CD4-positive, alpha-beta T cell (primary cell): ENCODE measurements at regions not wholly inside any gene's neighbourhood (a gene's known extent, or its start where the extent isn't known, plus 50 kb on each side); places are given as distances from the start of the nearest gene placed in this dataset.

Experiments used
- ATAC-seq: fragments of 200-7000 bp; cut with Tn5 transposase; one replicate; pipeline ENCODE4 v1.10.0; 2022; ENCODE audit warnings: mild to moderate bottlenecking; ENCODE audit not compliant: poor library complexity
- CTCF ChIA-PET: fragments of 350-600 bp; sonication (Branson Sonifier 250); formaldehyde crosslinking; loops from one replicate; lab custom pipeline; 2021; ENCODE audit warnings: antibody characterized with exemption, inconsistent platforms; lab: Charles Lee
- POLR2A ChIA-PET: fragments of 350-600 bp; sonication (Branson Sonifier 250); formaldehyde crosslinking; loops from one replicate; lab custom pipeline; 2021; ENCODE audit warnings: antibody characterized with exemption, inconsistent platforms; lab: Charles Lee
- DNase-seq, 14 experiments: peaks; one replicate each; pipeline ENCODE4 v3.0.0-alpha.2; 2013 to 2020; ENCODE audit warnings: mixed read lengths in 2 of 14
- H3K27ac ChIP-seq, 2 donors: one replicate each; pipeline versions ENCODE4 v1.5.1 to v1.7.0; 2013; ENCODE audit warnings: low read length in 2 of 2, low read depth in 1 of 2, mild to moderate bottlenecking in 1 of 2
- H3K27me3 ChIP-seq, 2 experiments: 1 replicate in 1 of 2; 2 replicates in 1 of 2; pipeline versions ENCODE4 v1.6.1 to v1.7.0; 2013; ENCODE audit warnings: low read length in 2 of 2, control low read depth in 1 of 2, mild to moderate bottlenecking in 1 of 2, moderate library complexity in 1 of 2; ENCODE audit not compliant: insufficient read depth in 2 of 2, control insufficient read depth in 1 of 2
- H3K36me3 ChIP-seq: one replicate; pipeline ENCODE4 v1.6.1; 2013; ENCODE audit warnings: low read length, control low read depth; ENCODE audit not compliant: insufficient read depth
- H3K4me1 ChIP-seq: one replicate; pipeline ENCODE4 v1.6.1; 2013; ENCODE audit warnings: low read length, control low read depth; ENCODE audit not compliant: insufficient read depth
- H3K4me3 ChIP-seq: one replicate; pipeline ENCODE4 v1.5.1; 2013; ENCODE audit warnings: mild to moderate bottlenecking, low read length, moderate library complexity
- H3K9me3 ChIP-seq, 2 experiments: 1 replicate in 1 of 2; 2 replicates in 1 of 2; pipeline versions ENCODE4 v1.6.1 to v1.7.0; 2013; ENCODE audit warnings: low read length in 2 of 2, mild to moderate bottlenecking in 2 of 2, control low read depth in 1 of 2, moderate library complexity in 1 of 2; ENCODE audit not compliant: control insufficient read depth in 1 of 2, insufficient read depth in 1 of 2
- H3K27ac Mint-ChIP-seq: one replicate; pipeline ENCODE4 v1.8.0; 2020; ENCODE audit warnings: mixed read lengths
- H3K27me3 Mint-ChIP-seq: one replicate; pipeline ENCODE4 v1.8.0; 2021; ENCODE audit warnings: mixed read lengths
- H3K36me3 Mint-ChIP-seq: one replicate; pipeline ENCODE4 v1.8.0; 2021; ENCODE audit warnings: low read depth, mixed read lengths
- H3K4me1 Mint-ChIP-seq: one replicate; pipeline ENCODE4 v1.8.0; 2021; ENCODE audit warnings: low read depth, mixed read lengths
- H3K4me3 Mint-ChIP-seq: one replicate; pipeline ENCODE4 v1.8.0; 2020; ENCODE audit warnings: mild to moderate bottlenecking, mixed read lengths
- H3K9me3 Mint-ChIP-seq: one replicate; pipeline ENCODE4 v1.8.0; 2020; ENCODE audit warnings: mixed read lengths
- intact Hi-C, 2 experiments: fragments of 100-400 bp; cut with DNase I in 1 of 2; cut with micrococcal nuclease in 1 of 2; formaldehyde crosslinking; loops; one replicate each; pipeline versions ENCODE4 v1.15.1 to v1.9.0; 2023 to 2025; cut with DNase I, micrococcal nuclease
- TF ChIP-seq, protein P1 (sequence below): fragments of 200-600 bp; IDR thresholded peaks from one replicate; pipeline ENCODE4 v1.8.0; 2022; ENCODE audit warnings: antibody characterized with exemption, mild to moderate bottlenecking

DNA sequence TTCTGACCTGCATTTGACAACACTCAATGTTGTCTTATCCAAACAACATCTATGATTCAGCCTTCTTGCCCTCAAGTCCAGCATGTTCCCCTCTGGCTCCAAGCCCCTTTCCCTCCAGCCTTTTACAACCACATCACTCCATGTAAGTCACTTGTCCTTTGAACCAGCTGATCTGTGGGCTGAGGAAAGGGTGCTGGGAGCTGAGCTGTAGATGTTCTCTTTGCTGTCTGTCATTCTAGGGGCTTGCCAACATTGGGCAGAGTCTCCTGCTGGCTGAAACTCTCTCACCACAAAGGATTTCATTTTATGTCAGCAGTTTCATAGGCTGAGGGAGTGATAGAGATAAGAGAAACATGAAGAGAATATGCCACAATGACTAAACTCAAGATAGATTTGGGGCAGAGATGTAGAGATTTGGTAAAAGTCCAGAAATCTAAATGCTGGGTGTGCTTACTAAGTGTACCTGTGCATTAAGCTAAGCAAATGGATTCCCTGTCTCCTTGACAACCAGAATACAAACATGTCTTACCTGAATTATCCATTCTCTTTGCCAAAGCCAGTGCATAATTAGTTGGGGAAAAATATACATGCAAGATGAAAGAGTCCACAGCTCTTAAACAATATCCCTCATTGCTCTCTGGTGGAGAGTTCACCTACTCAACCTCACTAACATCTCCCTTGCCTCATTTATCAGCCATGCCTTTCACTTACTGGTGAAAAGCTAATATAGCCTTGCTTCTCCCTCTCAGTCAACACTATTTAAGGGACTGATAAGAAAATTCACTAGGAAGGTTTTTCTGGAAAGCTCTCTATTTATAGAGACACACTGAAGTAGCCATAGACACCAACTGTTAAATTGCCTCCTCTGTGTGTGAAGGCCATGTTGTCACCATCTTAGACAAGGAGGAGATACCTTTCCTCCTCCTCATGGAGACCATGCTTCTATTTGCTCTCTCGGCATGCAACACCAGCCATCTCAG is 175.5 kb upstream of the SERP2 start:
- H3K27me3 Mint-ChIP-seq: no peaks in the 10 kb centered on the region
- H3K9me3 ChIP-seq: no peaks in the 10 kb centered on the region
- ChIA-PET CTCF (no interaction called here), POLR2A (no interaction called here)
- H3K9me3 Mint-ChIP-seq: no peaks in the 10 kb centered on the region
- no peaks in the 10 kb centered on the region for H3K27me3 ChIP-seq
- peaks cover 7% of the 10 kb centered on the region for H3K4me1 ChIP-seq
- ATAC-seq (no peak), DNase-seq (no peak)
- H3K27ac ChIP-seq: no peak overlapping the region
- H3K36me3 ChIP-seq: no peaks in the 10 kb centered on the region
- H3K27ac Mint-ChIP-seq: no peak overlapping the region
- intact Hi-C loops: no loop called here
- no peak overlapping the region for H3K4me3 ChIP-seq
- H3K4me1 Mint-ChIP-seq: peaks cover 20% of the 10 kb centered on the region
- H3K36me3 Mint-ChIP-seq: no peaks in the 10 kb centered on the region
- TF ChIP-seq, protein P1, sequence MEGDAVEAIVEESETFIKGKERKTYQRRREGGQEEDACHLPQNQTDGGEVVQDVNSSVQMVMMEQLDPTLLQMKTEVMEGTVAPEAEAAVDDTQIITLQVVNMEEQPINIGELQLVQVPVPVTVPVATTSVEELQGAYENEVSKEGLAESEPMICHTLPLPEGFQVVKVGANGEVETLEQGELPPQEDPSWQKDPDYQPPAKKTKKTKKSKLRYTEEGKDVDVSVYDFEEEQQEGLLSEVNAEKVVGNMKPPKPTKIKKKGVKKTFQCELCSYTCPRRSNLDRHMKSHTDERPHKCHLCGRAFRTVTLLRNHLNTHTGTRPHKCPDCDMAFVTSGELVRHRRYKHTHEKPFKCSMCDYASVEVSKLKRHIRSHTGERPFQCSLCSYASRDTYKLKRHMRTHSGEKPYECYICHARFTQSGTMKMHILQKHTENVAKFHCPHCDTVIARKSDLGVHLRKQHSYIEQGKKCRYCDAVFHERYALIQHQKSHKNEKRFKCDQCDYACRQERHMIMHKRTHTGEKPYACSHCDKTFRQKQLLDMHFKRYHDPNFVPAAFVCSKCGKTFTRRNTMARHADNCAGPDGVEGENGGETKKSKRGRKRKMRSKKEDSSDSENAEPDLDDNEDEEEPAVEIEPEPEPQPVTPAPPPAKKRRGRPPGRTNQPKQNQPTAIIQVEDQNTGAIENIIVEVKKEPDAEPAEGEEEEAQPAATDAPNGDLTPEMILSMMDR: no peak
- no peak overlapping the region for H3K4me3 Mint-ChIP-seq

DNA sequence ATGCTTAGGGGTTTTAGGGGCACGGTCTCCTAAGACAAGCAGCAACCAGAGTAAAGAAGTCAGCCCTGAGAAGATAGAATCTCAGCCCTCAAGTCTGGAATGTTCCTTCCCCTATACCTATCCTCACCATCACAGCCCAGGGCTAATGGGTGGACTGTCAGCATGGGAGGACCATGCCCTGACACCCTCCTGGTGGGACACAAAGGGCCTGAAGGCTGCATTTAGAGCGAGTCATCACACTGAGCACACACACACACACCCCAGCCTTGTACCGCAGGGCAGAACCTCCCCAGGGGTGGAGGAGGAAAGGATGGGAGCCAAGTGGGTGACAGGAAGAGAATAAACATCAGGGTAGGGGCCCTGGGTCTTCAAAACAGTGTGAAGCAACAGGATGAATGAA is 174.8 kb upstream of the SERP2 start:
- H3K4me1 Mint-ChIP-seq: peaks cover 20% of the 10 kb centered on the region
- intact Hi-C loops: no loop called here

DNA sequence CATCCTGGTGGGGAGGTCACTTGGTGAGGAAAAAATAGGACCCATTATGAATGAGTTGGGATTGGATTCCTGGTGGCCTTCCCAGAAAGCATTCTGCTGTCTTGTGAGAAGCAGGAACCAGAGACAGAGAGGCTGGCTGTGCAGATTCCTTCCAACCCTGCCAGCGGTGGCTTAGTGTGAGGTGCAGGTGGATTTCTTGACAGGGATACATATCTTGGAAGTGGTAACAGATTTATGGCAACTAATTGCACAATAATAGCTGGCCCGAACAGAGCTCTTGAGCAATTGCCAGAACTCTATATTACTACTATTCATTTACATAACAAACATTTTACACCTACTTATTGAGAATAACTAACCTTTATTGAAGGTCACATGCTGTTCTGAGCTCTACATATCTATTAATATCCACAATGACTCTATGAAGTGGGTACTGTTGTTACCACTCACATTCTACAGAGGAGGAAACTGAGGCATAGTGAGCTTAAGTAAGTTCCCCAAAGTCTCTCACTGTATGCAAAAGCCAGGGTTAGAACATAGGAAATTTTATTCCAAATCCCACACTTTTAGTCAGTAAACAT is 173.9 kb upstream of the SERP2 start:
- Histone ChIP-seq H3K4me1 (peaks cover 7% of the 10 kb centered on the region), H3K27me3 (no peaks in the 10 kb centered on the region), H3K4me3 (no peak overlapping the region), H3K36me3 (no peaks in the 10 kb centered on the region), H3K9me3 (no peaks in the 10 kb centered on the region), H3K27ac (no peak overlapping the region)
- Mint-ChIP-seq H3K27me3 (no peaks in the 10 kb centered on the region), H3K36me3 (no peaks in the 10 kb centered on the region), H3K27ac (no peak overlapping the region), H3K4me1 (peaks cover 20% of the 10 kb centered on the region), H3K4me3 (no peak overlapping the region), H3K9me3 (no peaks in the 10 kb centered on the region)
- CTCF ChIA-PET: no interaction called here
- DNase-seq (no peak), ATAC-seq (no peak)
- TF ChIP-seq, protein P1: no peak
- POLR2A ChIA-PET: no interaction called here
- intact Hi-C loops: no loop called here

More for the DNA sequence above, 174.8 kb upstream of the SERP2 start:
- H3K36me3 ChIP-seq: no peaks in the 10 kb centered on the region
- H3K4me1 ChIP-seq: peaks cover 7% of the 10 kb centered on the region
- H3K4me3 Mint-ChIP-seq: no peak overlapping the region
- no peaks in the 10 kb centered on the region for H3K9me3 ChIP-seq
- ATAC-seq: no peak
- H3K27me3 ChIP-seq: no peaks in the 10 kb centered on the region
- TF ChIP-seq, protein P1: no peak
- no peaks in the 10 kb centered on the region for H3K9me3 Mint-ChIP-seq
- no peak overlapping the region for H3K4me3 ChIP-seq
- H3K27ac Mint-ChIP-seq: no peak overlapping the region
- no peaks in the 10 kb centered on the region for H3K36me3 Mint-ChIP-seq
- H3K27ac ChIP-seq: no peak overlapping the region
- ChIA-PET POLR2A (no interaction called here), CTCF (no interaction called here)
- DNase-seq: no peak
- no peaks in the 10 kb centered on the region for H3K27me3 Mint-ChIP-seq
